ENCODE measurements at regions not wholly inside any gene's neighbourhood (a gene's known extent, or its start where the extent isn't known, plus 50 kb on each side); places are given as distances from the start of the nearest gene placed in this dataset.

DNA sequence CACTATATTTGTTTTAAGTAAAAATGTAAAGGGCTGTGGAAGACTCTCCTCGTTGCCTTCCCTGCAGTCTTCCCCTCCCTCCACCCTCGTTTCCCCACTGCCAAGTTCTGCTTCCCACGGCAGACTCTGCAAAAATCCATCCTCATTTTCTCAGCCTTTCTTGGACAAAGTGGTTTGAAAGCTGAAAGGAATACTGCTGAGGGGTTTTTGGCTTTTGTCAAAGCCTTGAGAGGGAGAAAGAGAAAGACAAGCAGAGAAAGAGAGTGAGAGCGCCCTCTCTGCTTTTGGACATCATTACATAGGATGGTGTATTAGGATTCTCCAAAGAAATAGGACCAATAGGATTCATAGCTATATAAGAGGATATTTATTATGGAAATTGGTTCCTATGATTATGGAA is 455.9 kb upstream of the SOX11 start:
- TF ChIP-seq, protein P1, sequence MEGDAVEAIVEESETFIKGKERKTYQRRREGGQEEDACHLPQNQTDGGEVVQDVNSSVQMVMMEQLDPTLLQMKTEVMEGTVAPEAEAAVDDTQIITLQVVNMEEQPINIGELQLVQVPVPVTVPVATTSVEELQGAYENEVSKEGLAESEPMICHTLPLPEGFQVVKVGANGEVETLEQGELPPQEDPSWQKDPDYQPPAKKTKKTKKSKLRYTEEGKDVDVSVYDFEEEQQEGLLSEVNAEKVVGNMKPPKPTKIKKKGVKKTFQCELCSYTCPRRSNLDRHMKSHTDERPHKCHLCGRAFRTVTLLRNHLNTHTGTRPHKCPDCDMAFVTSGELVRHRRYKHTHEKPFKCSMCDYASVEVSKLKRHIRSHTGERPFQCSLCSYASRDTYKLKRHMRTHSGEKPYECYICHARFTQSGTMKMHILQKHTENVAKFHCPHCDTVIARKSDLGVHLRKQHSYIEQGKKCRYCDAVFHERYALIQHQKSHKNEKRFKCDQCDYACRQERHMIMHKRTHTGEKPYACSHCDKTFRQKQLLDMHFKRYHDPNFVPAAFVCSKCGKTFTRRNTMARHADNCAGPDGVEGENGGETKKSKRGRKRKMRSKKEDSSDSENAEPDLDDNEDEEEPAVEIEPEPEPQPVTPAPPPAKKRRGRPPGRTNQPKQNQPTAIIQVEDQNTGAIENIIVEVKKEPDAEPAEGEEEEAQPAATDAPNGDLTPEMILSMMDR (IDR thresholded peaks at IDR 0.05; ENCODE audit: insufficient read depth, low read length, poor library complexity, severe bottlenecking), result no peak
- no peak for TF ChIP-seq EZH2phosphoT487 (conservative IDR thresholded peaks at IDR 0.05; ENCODE audit: low read length)
